K562 (cell line): ENCODE measurements at regions not wholly inside any gene's neighbourhood (a gene's known extent, or its start where the extent isn't known, plus 50 kb on each side); places are given as distances from the start of the nearest gene placed in this dataset.

Experiments used
- BRF1 ChIP-seq: IDR thresholded peaks from 3 replicates; pipeline ENCODE4 v1.6.1; 2011; ENCODE audit warnings: borderline replicate concordance, mild to moderate bottlenecking; ENCODE audit not compliant: insufficient read length; ENCODE audit errors: extremely low read depth
- C11orf30 ChIP-seq: fragments of 450-650 bp; IDR thresholded peaks from 2 replicates; pipeline ENCODE4 v1.6.1; 2016; ENCODE audit warnings: low read depth, mild to moderate bottlenecking
- KAT7 ChIP-seq: sonication (generic); formaldehyde crosslinking; IDR thresholded peaks from 2 replicates; pipeline ENCODE4 v1.8.0; 2022; ENCODE audit warnings: missing genetic modification reagents, mild to moderate bottlenecking, borderline replicate concordance
- PHB2 ChIP-seq: fragments of 450-650 bp; IDR thresholded peaks from 2 replicates; pipeline ENCODE4 v1.6.1; 2017; ENCODE audit warnings: low read depth
- SMARCA4 ChIP-seq: fragments of 450-650 bp; IDR thresholded peaks from 2 replicates; pipeline ENCODE4 v1.6.1; 2016
- ZNF143 ChIP-seq: sonication (generic); formaldehyde crosslinking; IDR thresholded peaks from 2 replicates; pipeline ENCODE4 v1.9.0; 2022; ENCODE audit warnings: mild to moderate bottlenecking, missing genetic modification reagents
- ZNF717 ChIP-seq: fragments of 250-450 bp; sonication (Bioruptor Pico); IDR thresholded peaks from 2 replicates; pipeline ENCODE4 v1.5.0; 2021
- TF ChIP-seq, protein P1 (sequence below): fragments of 150-350 bp; conservative IDR thresholded peaks from 2 replicates; pipeline ENCODE4 v1.6.1; 2014; ENCODE audit warnings: low read length
- TF ChIP-seq, protein P2 (sequence below): IDR thresholded peaks from 3 replicates; pipeline ENCODE4 v1.6.1; 2011; ENCODE audit warnings: borderline replicate concordance, mild to moderate bottlenecking; ENCODE audit not compliant: insufficient read length, insufficient read depth
- TF ChIP-seq, protein P3 (sequence below), 2 experiments: IDR thresholded peaks; 2 replicates each; pipeline ENCODE4 v1.6.1; 2011; ENCODE audit warnings: borderline replicate concordance in 1 of 2, control low read depth in 1 of 2, low read depth in 1 of 2, low read length in 1 of 2, mild to moderate bottlenecking in 1 of 2, mixed read lengths in 1 of 2, moderate library complexity in 1 of 2; ENCODE audit not compliant: insufficient read depth in 1 of 2, insufficient read length in 1 of 2, poor library complexity in 1 of 2, severe bottlenecking in 1 of 2; ENCODE audit errors: extremely low read depth in 1 of 2
- TF ChIP-seq, protein P4 (sequence below): fragments of 450-650 bp; formaldehyde crosslinking; IDR thresholded peaks from 2 replicates; pipeline ENCODE4 v1.4.0; 2020; ENCODE audit warnings: mild to moderate bottlenecking
- TF ChIP-seq, protein P5 (sequence below): fragments of 250-450 bp; sonication (Bioruptor Pico); IDR thresholded peaks from 2 replicates; pipeline ENCODE4 v1.4.0; 2020

DNA sequence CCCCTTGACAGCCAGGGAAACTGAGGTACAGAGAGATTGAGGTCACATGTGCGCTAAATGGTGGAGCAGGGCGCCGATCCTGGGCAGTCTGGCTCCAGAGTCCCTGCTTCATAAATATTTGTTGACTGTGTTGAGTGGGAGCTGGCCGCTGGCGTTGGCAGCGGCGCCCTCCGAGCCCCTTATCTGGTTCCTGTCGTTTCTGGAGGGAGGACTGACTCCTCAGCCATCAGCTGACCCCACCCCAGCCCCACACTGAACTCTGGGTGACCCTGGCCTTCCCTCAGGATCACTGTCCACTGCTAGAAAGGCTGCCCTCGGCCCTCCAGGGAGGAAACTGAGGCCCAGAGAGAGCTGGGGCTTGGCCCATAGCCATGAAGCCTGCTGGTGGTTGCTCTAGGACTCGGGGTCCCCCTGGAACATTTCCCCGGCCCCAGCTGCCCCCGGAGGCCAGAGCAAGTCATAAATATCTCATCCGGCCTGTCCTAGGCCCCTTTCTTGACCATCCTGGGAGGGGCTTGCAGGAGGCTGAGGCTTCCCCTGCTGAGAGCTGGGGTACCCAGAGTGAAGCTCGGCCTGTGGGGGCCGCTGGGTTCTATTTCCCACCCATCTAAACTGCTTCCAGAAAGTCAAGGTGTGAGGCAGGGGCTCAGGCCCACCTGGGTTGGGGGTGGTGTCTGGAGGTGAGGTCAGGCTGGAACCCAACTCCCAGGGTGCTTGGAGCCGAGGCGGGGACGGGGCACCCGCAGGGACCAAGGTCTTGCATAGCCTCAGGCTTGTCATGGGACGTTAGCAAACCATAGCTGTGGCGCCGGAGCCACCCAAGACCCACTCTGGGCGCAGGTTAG, 51.7 kb upstream of the GSE1 start (continued):
- TF ChIP-seq, protein P1, sequence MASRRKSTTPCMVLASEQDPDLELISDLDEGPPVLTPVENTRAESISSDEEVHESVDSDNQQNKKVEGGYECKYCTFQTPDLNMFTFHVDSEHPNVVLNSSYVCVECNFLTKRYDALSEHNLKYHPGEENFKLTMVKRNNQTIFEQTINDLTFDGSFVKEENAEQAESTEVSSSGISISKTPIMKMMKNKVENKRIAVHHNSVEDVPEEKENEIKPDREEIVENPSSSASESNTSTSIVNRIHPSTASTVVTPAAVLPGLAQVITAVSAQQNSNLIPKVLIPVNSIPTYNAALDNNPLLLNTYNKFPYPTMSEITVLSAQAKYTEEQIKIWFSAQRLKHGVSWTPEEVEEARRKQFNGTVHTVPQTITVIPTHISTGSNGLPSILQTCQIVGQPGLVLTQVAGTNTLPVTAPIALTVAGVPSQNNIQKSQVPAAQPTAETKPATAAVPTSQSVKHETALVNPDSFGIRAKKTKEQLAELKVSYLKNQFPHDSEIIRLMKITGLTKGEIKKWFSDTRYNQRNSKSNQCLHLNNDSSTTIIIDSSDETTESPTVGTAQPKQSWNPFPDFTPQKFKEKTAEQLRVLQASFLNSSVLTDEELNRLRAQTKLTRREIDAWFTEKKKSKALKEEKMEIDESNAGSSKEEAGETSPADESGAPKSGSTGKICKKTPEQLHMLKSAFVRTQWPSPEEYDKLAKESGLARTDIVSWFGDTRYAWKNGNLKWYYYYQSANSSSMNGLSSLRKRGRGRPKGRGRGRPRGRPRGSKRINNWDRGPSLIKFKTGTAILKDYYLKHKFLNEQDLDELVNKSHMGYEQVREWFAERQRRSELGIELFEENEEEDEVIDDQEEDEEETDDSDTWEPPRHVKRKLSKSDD: no peak
- TF ChIP-seq, protein P2, sequence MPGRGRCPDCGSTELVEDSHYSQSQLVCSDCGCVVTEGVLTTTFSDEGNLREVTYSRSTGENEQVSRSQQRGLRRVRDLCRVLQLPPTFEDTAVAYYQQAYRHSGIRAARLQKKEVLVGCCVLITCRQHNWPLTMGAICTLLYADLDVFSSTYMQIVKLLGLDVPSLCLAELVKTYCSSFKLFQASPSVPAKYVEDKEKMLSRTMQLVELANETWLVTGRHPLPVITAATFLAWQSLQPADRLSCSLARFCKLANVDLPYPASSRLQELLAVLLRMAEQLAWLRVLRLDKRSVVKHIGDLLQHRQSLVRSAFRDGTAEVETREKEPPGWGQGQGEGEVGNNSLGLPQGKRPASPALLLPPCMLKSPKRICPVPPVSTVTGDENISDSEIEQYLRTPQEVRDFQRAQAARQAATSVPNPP: no peak
- TF ChIP-seq PHB2 (no peak), BRF1 (no peak), C11orf30 (no peak), ZNF717 (no peak), KAT7 (CRISPR knock-in tag) (no peak), SMARCA4 (no peak; the same call in 1 of the 2 replicates), ZNF143 (CRISPR knock-in tag) (no peak)
- TF ChIP-seq, protein P3, sequence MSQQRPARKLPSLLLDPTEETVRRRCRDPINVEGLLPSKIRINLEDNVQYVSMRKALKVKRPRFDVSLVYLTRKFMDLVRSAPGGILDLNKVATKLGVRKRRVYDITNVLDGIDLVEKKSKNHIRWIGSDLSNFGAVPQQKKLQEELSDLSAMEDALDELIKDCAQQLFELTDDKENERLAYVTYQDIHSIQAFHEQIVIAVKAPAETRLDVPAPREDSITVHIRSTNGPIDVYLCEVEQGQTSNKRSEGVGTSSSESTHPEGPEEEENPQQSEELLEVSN (IDR thresholded peaks at IDR 0.05; ENCODE audit: borderline replicate concordance in 1 of 2, extremely low read depth in 1 of 2, insufficient read depth in 1 of 2, insufficient read length in 1 of 2, low read depth in 1 of 2, low read length in 1 of 2, poor library complexity in 1 of 2, severe bottlenecking in 1 of 2): peak; percentile 17 to 19
- TF ChIP-seq, protein P4, sequence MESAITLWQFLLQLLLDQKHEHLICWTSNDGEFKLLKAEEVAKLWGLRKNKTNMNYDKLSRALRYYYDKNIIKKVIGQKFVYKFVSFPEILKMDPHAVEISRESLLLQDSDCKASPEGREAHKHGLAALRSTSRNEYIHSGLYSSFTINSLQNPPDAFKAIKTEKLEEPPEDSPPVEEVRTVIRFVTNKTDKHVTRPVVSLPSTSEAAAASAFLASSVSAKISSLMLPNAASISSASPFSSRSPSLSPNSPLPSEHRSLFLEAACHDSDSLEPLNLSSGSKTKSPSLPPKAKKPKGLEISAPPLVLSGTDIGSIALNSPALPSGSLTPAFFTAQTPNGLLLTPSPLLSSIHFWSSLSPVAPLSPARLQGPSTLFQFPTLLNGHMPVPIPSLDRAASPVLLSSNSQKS (CRISPR knock-in tag): no peak
- TF ChIP-seq, protein P5, sequence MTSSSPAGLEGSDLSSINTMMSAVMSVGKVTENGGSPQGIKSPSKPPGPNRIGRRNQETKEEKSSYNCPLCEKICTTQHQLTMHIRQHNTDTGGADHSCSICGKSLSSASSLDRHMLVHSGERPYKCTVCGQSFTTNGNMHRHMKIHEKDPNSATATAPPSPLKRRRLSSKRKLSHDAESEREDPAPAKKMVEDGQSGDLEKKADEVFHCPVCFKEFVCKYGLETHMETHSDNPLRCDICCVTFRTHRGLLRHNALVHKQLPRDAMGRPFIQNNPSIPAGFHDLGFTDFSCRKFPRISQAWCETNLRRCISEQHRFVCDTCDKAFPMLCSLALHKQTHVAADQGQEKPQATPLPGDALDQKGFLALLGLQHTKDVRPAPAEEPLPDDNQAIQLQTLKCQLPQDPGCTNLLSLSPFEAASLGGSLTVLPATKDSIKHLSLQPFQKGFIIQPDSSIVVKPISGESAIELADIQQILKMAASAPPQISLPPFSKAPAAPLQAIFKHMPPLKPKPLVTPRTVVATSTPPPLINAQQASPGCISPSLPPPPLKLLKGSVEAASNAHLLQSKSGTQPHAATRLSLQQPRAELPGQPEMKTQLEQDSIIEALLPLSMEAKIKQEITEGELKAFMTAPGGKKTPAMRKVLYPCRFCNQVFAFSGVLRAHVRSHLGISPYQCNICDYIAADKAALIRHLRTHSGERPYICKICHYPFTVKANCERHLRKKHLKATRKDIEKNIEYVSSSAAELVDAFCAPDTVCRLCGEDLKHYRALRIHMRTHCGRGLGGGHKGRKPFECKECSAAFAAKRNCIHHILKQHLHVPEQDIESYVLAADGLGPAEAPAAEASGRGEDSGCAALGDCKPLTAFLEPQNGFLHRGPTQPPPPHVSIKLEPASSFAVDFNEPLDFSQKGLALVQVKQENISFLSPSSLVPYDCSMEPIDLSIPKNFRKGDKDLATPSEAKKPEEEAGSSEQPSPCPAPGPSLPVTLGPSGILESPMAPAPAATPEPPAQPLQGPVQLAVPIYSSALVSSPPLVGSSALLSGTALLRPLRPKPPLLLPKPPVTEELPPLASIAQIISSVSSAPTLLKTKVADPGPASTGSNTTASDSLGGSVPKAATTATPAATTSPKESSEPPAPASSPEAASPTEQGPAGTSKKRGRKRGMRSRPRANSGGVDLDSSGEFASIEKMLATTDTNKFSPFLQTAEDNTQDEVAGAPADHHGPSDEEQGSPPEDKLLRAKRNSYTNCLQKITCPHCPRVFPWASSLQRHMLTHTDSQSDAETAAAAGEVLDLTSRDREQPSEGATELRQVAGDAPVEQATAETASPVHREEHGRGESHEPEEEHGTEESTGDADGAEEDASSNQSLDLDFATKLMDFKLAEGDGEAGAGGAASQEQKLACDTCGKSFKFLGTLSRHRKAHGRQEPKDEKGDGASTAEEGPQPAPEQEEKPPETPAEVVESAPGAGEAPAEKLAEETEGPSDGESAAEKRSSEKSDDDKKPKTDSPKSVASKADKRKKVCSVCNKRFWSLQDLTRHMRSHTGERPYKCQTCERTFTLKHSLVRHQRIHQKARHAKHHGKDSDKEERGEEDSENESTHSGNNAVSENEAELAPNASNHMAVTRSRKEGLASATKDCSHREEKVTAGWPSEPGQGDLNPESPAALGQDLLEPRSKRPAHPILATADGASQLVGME (CRISPR knock-in tag): 0 out of 2 replicates have a peak, but pooled peaks have one; percentile 21
